ENCODE measurements at regions not wholly inside any gene's neighbourhood (a gene's known extent, or its start where the extent isn't known, plus 50 kb on each side); places are given as distances from the start of the nearest gene placed in this dataset.
"Not testable (repeated sequence)": the region's sequence is repeated elsewhere in the genome, so short reads cannot be mapped to it uniquely, and the experiment has no call there.

- no peak for DNase-seq
Observed at GRCh38 chr11:8772571-8773519, 90.3 kb downstream of the RPL27A start.

DNA sequence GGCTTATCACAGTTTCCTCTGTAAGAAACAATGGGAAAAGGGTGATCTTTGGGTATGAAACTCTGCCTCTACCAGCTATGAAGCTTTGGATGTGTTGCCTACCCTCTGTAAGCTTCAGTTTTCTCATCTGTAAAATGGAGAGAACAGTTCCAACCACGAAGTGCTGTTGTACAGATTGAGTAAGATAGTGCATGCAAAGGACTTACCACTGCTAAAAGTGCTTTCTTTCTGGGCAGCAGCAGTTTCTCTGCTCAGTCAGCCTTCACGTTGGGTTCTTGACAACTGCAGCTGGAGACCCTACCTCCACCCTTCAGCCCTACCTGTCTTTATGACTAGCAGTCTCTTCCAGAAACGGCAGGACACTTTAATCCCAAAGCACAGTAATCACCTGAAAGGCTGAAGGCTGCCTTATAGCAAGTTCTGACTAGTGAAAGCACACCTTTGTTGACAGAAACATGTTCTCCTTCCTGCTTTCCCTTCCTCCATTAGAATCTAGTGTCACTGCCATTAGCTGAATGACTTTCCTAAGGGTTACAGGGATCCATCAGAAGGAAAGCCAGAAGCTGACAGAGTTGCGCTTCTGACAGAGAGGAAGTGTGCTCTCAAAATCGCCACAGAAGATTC, 91.4 kb downstream of the RPL27A start:
- DNase-seq, result peak in 2 of 4 experiments; percentile 21 to 28

GRCh38 chr11:8774916-8775315, 92.3 kb downstream of the RPL27A start:
- not testable (repeated sequence) for DNase-seq

- no peak for DNase-seq
Observed at GRCh38 chr11:8775332-8775731, 92.7 kb downstream of the RPL27A start.

- DNase-seq, result no peak
Observed at GRCh38 chr11:8775734-8776133, 93.1 kb downstream of the RPL27A start.

DNA sequence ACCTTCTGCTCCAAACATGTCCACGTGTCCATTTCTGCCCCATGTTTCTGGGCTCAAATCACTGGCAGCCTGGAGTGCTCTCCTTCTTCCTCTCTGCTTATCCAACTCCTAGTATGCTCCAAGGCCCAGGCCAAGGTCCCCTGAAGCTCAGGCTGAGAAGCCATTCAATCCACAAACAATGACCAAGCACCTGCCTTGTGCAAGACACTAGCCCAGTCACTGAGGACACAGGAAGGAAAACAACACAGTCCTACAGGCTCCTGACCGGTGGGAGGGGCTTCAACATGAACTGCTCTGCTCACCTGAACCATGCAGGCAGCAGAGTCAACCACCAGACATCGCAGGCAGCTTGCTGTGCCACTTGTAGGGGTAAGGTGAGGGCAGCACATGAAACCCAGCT, 93.6 kb downstream of the RPL27A start:
- no peak for DNase-seq

GRCh38 chr11:8777907-8778767, 95.5 kb downstream of the RPL27A start:
- DNase-seq, result no peak

DNA sequence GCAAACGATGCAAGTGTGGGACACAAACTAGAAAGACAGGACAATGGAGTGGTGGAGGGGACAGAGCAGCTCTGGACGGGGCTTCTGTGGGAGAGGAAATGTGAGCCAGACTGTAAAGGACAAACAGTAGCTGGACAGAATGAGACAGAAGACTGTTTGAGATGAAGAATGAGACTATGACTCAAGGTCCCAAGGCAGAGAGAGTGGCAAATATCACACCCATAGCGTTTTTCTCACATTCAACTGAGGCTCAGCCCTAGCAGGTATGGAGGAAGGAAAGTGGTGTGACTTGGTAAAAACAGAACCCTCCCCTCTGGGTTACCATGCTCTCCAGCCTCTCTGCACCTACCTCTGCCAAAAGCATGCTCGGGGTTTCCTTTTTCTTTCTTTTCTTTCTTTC, 96.5 kb downstream of the RPL27A start:
- no peak for DNase-seq

DNA sequence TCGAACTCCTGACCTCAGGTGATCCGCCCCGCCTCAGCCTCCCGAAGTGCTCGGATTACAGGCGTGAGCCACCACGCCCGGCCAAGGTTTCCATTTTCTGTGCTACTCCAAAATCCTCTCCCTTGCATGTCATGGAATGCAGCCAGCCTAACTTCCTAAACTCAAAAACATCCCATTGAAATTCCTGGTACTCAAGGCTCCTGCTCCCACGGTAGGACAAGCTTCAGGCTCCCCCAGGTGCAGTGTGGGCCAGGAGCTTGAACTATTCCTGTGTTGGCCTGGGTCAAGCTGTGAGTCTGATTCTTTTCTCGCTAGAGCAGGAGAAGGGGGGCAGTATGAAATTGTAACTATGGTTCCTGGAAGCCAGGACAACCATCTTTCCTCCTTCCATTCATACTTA, 97.1 kb downstream of the RPL27A start:
- DNase-seq, result no peak

DNA sequence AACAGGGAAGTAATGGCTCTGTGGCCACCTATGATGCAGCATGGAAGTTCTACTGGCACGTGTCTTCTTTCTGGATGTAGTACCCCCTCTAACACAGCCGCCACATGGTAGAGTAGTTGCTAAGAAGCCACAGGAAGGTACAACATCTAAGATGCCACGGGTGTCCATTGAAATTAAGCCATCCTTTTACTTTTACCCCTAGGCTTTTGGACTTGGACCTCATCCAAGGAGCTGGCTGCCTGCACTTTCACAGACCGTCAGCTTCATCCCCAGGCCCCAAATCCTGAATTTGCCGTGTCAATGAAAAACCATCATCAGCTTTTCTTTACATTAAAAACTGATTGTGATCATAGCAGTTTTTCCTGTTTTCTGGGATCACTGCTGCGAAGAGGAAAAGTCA, 102.4 kb downstream of the RPL27A start:
- no peak for DNase-seq

DNA sequence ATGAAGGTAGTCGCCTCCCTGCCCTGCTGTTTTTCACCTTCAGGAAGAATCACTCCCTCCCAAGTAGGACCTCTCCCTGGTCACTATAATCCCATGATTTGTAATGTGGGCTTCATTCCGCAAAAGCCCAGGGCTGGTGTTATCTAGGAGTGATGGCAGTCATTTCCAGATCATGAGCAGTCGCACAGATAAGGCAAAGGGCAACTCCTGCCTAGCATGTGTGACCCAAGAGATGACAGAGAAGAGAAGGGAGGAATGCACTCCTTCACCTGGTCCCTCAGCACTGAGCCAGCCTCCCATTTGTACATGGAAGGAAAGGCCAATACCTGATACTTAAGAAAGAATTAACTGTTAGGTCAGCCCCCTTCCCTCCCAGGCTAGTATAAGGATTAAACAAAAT, 102.9 kb downstream of the RPL27A start:
- DNase-seq, result no peak

DNA sequence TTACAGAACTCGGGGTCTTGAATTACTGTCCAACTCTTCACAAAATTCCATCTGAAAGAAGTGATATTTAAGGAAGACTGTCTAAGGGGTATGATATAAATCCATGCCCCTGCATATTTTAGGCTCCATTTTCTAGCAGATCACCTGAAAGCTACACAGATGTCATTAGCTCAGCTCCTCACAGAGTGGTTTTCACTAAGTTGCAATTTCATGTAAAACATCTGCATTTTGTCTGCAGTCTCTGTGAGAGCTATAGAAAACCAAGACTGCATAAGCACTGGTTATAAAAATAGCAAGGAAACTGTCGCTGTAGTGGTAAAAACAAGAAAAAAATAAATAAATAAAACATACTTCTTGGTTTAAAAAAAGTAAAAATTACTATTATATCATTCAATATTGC, 103.4 kb downstream of the RPL27A start:
- DNase-seq, result no peak

GRCh38 chr11:8786933-8787332, 104.3 kb downstream of the RPL27A start:
- no peak for DNase-seq

- no peak for DNase-seq
Observed at GRCh38 chr11:8787372-8787771, 104.8 kb downstream of the RPL27A start.

GRCh38 chr11:8788616-8789015, 106.0 kb downstream of the RPL27A start:
- DNase-seq, result no peak

DNA sequence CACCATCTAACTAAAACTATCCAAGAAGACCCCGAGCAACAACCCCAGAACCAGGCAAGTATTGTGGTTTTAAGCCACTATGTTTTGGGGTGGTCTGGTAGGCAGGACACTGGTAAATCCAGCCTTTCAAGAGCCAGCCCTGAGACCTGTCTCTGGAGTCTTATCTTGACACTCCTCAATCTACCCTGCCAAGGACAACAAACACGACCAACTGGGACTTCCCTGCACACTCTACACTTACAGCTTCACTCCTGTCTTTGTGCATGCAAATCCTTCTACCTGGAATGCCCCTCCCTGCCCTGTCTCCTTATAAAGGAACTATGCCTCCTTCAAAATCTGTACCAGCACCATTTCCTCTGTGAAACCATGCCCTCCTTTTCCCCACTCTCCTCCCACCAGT, 107.3 kb downstream of the RPL27A start:
- no peak for DNase-seq

DNA sequence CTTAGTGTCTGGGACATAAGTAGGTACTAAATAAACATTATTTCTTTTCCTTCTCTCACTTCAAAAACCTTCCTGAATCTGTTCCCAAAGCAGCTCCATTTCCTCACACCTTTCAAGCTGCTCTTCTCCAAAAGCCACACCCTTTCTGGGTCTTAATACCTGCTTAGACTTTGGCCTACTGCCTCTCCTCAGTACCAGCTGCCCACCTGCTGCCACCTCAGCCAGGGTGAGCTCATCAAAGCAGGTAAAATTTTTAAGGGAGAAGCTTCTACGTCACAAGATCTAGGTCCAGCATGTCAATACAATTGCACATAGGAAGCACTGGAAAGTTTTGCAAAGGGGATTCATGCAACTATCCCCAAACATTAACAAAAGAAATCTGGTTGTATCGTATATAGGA, 108.4 kb downstream of the RPL27A start:
- DNase-seq, result no peak

DNA sequence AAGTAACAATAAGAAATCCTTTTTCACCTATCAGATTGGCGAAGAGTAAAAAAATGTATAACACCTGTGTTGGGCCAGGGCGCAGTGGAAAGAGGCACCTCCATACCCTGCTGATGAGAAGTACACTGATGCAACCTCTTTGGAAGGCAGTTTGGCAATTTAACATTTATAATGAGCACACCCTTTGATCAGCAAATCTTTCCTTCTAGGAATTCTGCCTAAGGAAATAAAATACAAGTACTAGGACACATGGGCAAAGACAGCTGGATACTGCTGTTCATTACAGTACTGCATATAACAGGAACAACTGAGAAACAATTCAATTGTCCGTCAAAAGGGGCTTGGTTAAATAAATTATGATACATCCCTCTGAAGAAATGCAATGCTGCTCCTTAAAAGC, 110.1 kb downstream of the RPL27A start:
- no peak for DNase-seq

GRCh38 chr11:8793114-8793777, 110.7 kb downstream of the RPL27A start:
- peak in 2 of 4 experiments; percentile 38 to 58 for DNase-seq

- DNase-seq, result no peak
Observed at GRCh38 chr11:8794126-8794525, 111.5 kb downstream of the RPL27A start.

GRCh38 chr11:8794677-8795103, 112.1 kb downstream of the RPL27A start:
- no peak for DNase-seq

DNA sequence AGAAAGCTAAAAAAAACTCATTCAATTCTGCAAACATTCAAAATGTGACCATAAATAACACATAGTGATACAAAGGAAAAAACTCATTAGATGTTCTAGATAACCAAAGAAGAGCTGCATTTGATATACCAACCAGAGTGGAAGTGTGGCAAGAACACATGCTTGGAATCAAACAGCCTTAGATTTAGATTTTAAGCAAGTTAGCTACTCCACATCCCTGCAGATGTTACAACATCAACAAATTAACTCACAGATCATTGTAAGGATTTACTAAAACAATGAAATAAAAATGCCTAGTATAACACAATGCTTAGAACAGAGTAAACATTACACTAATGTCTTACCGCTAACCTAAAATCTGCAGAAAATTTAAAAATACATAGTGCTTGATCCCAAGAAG, 114.0 kb upstream of the AKIP1 start:
- no peak for DNase-seq

- DNase-seq, result no peak
Observed at GRCh38 chr11:8799273-8799672, 111.7 kb upstream of the AKIP1 start.

All from suppressor macrophage (primary cell).